Astrocyte of the spinal cord (primary cell): ENCODE measurements at regions not wholly inside any gene's neighbourhood (a gene's known extent, or its start where the extent isn't known, plus 50 kb on each side); places are given as distances from the start of the nearest gene placed in this dataset.

Experiments used
- DNase-seq: peaks from one replicate; pipeline ENCODE4 v3.0.0; 2011; ENCODE audit warnings: low read depth, low spot score
- H3K4me3 ChIP-seq: 2 replicates; pipeline ENCODE4 v1.5.1; 2011; ENCODE audit warnings: low read depth, mild to moderate bottlenecking, low read length, moderate library complexity
- in situ Hi-C: cut with HindIII; loops from 2 replicates; pipeline ENCODE4 v1.10.0; 2017; ENCODE audit warnings: low sequenced_read_pairs
- TF ChIP-seq, protein P1 (sequence below): IDR thresholded peaks from 2 replicates; pipeline ENCODE4 v1.5.1; 2012; ENCODE audit warnings: low read depth, mild to moderate bottlenecking, low read length, inconsistent platforms

DNA sequence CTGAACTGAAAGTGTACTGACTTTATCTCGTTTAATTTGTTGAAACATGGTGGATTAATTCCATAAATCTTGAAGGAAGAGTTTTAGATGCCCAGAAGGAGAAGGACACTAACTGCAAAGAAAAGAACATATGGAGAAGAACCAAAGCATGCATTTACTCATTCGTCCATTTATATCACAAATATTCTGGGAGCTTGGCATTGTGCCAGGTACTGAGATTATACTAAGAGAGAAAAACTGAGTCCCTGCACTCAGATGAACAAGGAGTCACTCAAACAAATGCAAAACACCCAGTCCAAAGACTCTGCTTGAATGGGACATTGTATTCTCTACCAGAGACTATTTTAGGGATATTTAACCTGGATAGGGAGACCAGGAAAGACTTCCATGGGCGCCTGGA lies 588.0 kb upstream of the MGMT start:
- no peak for DNase-seq
- TF ChIP-seq, protein P1, sequence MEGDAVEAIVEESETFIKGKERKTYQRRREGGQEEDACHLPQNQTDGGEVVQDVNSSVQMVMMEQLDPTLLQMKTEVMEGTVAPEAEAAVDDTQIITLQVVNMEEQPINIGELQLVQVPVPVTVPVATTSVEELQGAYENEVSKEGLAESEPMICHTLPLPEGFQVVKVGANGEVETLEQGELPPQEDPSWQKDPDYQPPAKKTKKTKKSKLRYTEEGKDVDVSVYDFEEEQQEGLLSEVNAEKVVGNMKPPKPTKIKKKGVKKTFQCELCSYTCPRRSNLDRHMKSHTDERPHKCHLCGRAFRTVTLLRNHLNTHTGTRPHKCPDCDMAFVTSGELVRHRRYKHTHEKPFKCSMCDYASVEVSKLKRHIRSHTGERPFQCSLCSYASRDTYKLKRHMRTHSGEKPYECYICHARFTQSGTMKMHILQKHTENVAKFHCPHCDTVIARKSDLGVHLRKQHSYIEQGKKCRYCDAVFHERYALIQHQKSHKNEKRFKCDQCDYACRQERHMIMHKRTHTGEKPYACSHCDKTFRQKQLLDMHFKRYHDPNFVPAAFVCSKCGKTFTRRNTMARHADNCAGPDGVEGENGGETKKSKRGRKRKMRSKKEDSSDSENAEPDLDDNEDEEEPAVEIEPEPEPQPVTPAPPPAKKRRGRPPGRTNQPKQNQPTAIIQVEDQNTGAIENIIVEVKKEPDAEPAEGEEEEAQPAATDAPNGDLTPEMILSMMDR = no peak
- no peak overlapping the region for H3K4me3 ChIP-seq
- in situ Hi-C loops = no loop called here

DNA sequence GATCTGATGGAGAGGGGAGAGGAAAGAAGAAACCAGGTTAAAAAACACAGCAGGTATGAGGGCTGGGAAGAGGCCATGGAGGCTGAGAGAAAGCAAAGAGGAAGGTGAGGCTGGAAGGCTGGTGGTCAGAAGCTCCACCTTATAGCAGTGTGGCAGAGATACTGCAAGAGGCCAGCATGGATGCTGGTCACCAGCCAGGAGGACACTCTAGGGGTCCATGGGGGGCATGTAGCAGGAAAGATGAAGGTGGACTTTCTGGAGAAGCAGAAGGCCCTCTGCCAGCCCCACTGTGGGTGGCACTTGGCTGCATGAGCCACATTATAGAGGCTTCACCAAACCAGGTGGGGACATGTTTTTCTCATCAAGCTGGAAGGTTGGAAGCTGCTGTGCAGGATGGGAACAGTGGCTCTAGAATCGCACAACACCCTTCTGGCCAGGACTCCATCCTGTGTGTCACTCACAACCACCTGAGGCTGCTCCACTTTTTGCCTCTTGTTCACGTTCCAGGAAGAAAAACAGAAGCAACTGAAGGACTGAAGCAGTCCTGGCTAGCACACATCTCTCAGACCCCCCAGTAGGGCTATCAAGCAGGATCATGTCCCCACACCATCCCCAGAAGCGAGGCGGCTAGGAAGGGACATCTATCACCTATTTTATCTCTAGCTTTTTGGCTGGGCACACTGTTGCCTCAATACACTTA lies 587.5 kb upstream of the MGMT start:
- in situ Hi-C loops = no loop called here
- DNase-seq = no peak
- TF ChIP-seq, protein P1 = no peak
- no peak overlapping the region for H3K4me3 ChIP-seq

DNA sequence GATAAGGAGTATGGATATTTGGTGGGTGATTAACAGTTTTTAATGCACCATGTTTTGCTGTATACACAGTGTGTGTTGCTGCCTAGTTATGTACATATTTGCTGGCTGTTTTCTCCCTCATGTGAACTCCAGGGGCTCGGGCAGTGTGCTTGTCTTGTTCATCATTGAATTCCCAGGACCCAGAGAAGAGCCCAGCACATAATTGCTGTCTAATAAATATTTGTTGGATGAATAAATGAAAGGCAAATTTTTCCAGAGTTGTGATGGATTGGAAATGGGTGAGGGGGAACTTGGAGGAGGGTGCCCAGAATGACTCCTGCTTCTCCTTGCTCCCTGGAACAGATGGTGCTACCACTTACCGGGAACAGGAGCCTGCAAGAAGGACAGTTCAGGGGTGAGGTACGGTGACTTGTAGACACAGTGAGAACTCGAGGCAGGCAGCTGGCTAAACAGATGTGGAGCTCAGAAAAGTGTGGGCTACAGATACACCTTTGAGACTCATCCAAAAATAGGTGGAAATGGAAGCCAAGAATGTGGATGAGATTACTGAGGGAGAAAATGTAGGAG lies 586.8 kb upstream of the MGMT start:
- TF ChIP-seq, protein P1 = no peak
- no peak for DNase-seq
- H3K4me3 ChIP-seq = no peak overlapping the region
- in situ Hi-C loops = no loop called here

DNA sequence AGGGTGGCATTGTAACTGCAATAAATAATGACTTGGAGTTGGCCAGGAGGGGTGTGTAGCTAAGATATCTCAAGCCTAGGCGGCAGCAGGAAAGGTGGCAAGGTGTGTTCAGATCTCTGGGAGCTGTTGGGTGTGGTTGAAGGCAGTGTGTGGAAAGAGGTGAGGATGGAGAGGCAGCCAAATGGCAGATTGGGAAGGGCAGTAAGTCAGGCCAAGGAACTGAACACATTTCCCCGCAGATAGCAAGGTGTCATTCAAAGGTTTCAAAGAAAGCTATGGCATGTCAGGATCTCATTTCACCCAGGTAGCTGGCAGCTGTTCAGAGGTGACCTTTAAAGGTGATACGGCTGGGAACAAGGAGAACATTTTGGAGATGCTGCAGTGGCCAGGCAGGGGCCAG lies 586.0 kb upstream of the MGMT start:
- H3K4me3 ChIP-seq = no peak overlapping the region
- TF ChIP-seq, protein P1 = no peak
- DNase-seq = no peak
- in situ Hi-C loops = no loop called here

DNA sequence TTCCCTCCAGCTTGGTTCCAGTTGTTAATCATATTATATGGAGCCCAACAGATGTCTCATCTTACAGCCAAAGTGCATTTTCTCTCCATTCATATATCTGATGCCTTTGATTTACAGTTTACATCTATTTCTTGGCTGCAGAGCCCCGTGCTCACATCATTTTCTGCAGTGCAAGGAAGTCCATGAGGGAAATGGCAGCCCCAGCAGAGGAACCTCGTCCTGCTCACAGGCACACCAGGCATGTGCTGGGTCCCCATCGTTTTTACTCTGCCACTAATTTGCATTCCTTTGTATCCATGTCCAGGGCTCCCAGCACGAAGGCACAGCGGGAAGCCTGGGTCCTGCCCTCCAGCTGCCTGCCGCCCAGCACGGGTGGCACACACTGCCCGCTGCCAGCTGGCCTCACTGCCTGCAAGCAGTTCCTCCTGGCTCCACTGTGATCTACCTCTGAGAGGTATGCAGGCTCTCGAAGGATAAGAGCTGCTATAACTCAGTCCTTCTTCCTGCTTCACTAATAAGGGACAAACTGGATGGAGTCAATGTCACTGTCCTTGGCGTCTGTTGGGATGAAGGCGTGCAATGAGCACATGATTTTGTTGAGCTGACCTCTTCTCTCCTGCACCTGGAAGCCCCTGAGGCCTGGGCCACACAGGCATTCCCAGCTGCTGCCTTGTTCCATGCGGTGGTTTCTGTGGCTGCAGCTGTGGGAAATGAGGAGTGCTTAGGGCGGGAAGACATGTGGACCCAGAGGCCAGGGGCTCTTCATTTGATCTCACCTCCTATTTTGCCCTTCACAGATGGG lies 583.6 kb upstream of the MGMT start:
- TF ChIP-seq, protein P1 = no peak
- no peak for DNase-seq
- H3K4me3 ChIP-seq = no peak overlapping the region
- in situ Hi-C loops = no loop called here

DNA sequence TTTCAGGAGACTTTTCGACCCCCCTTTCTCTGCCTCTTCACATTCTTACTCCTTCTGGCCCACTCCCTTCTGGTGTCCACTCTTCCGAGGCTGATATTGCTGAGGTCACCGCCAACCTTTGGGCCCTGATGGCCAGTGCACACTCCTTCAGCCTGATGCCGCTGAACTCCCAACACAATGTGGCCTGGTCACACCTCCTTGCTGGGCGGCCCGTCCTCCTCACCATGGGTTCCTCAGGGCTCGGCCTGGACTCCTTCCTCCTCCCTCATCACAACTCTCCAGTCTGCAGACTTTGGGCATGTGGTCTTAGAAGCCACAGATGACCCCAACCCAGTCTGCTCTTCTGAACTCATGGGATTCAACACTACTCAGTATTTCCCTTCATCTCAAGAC lies 583.0 kb upstream of the MGMT start:
- TF ChIP-seq, protein P1 = no peak
- H3K4me3 ChIP-seq = no peak overlapping the region
- DNase-seq = no peak
- in situ Hi-C loops = no loop called here
